C4-2B (cell line): ENCODE measurements at regions not wholly inside any gene's neighbourhood (a gene's known extent, or its start where the extent isn't known, plus 50 kb on each side); places are given as distances from the start of the nearest gene placed in this dataset.

Experiments used
- ZFX ChIP-seq: fragments of 450-650 bp; IDR thresholded peaks from 2 replicates; pipeline ENCODE4 v1.6.1; 2017
- TF ChIP-seq, protein P1 (sequence below): fragments of 450-650 bp; conservative IDR thresholded peaks from 2 replicates; pipeline ENCODE4 v1.5.1; 2017; ENCODE audit warnings: mild to moderate bottlenecking

DNA sequence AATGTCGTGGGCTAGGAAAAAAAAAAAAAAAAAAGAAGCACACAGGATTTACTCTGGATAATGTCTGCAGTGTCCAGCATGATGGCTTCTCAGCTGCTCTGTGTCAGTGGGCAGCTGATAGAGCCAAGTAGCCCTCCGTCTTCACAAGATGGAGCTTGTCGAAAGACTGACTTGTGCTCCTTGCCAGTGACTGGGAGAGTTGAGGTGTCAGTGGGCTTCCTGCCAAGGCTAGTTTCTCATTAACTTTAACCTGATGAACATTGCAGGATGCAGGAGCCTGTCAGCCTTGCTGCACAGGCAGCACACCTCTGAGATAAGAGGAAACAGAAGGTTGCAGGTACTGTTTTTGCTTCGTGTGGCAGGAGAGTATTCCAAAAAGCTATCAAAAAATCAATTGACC is 171.4 kb upstream of the SGCD start:
- TF ChIP-seq, protein P1, sequence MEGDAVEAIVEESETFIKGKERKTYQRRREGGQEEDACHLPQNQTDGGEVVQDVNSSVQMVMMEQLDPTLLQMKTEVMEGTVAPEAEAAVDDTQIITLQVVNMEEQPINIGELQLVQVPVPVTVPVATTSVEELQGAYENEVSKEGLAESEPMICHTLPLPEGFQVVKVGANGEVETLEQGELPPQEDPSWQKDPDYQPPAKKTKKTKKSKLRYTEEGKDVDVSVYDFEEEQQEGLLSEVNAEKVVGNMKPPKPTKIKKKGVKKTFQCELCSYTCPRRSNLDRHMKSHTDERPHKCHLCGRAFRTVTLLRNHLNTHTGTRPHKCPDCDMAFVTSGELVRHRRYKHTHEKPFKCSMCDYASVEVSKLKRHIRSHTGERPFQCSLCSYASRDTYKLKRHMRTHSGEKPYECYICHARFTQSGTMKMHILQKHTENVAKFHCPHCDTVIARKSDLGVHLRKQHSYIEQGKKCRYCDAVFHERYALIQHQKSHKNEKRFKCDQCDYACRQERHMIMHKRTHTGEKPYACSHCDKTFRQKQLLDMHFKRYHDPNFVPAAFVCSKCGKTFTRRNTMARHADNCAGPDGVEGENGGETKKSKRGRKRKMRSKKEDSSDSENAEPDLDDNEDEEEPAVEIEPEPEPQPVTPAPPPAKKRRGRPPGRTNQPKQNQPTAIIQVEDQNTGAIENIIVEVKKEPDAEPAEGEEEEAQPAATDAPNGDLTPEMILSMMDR, result no peak
- no peak for TF ChIP-seq ZFX
